NB4 (cell line): ENCODE measurements at regions not wholly inside any gene's neighbourhood (a gene's known extent, or its start where the extent isn't known, plus 50 kb on each side); places are given as distances from the start of the nearest gene placed in this dataset.

Source experiments
- DNase-seq: peaks from one replicate; pipeline ENCODE4 v3.0.0; 2010; ENCODE audit warnings: low read depth
- H3K4me3 ChIP-seq: one replicate; pipeline ENCODE4 v1.5.1; 2011; ENCODE audit warnings: mild to moderate bottlenecking, low read depth, low read length, moderate library complexity
- CTCF ChIP-seq: IDR thresholded peaks from one replicate; pipeline ENCODE4 v1.5.1; 2012; ENCODE audit warnings: low read depth, low read length
- MAX ChIP-seq: IDR thresholded peaks from 2 replicates; pipeline ENCODE4 v1.6.1; 2011; ENCODE audit warnings: low read depth, low read length
- MYC ChIP-seq: IDR thresholded peaks from 2 replicates; pipeline ENCODE4 v1.6.1; 2011; ENCODE audit warnings: low read depth, low read length
- POLR2A ChIP-seq: IDR thresholded peaks from 2 replicates; pipeline ENCODE4 v1.6.1; 2011; ENCODE audit warnings: mild to moderate bottlenecking; ENCODE audit not compliant: insufficient read length; ENCODE audit errors: extremely low read depth

- no peak overlapping the region for H3K4me3 ChIP-seq
- TF ChIP-seq CTCF: no peak
- DNase-seq: peak; percentile 52
Observed at GRCh38 chr2:60303680-60304079, 249.8 kb downstream of the BCL11A start.

- no peak for DNase-seq
- TF ChIP-seq POLR2A (no peak), CTCF (no peak), MYC (no peak), MAX (no peak)
- H3K4me3 ChIP-seq: no peak overlapping the region
Observed at GRCh38 chr2:60302377-60303126, 250.9 kb downstream of the BCL11A start.

GRCh38 chr2:60301726-60302125 lies 251.7 kb downstream of the BCL11A start:
- no peak overlapping the region for H3K4me3 ChIP-seq
- DNase-seq: no peak
- TF ChIP-seq POLR2A (no peak), CTCF (no peak), MAX (no peak), MYC (no peak)

- no peak for DNase-seq
- no peak for TF ChIP-seq MYC
- no peak for TF ChIP-seq MAX
- TF ChIP-seq CTCF: no peak
- TF ChIP-seq POLR2A: no peak
- no peak overlapping the region for H3K4me3 ChIP-seq
Observed at GRCh38 chr2:60299179-60299578, 254.3 kb downstream of the BCL11A start.

GRCh38 chr2:60298006-60298696 lies 255.3 kb downstream of the BCL11A start:
- DNase-seq: no peak
- no peak overlapping the region for H3K4me3 ChIP-seq
- TF ChIP-seq POLR2A (no peak), CTCF (no peak), MYC (no peak), MAX (no peak)
